HFFc6 (cell line): ENCODE measurements at regions not wholly inside any gene's neighbourhood (a gene's known extent, or its start where the extent isn't known, plus 50 kb on each side); places are given as distances from the start of the nearest gene placed in this dataset.

Experiments
- DNase-seq: peaks from one replicate; pipeline ENCODE4 v3.0.0-alpha.2; 2018
- H3K27ac Mint-ChIP-seq: 2 replicates; pipeline ENCODE4 v1.8.0; 2020; ENCODE audit warnings: mild to moderate bottlenecking, mixed read lengths
- H3K27me3 Mint-ChIP-seq: 2 replicates; pipeline ENCODE4 v1.8.0; 2021; ENCODE audit warnings: mild to moderate bottlenecking, moderate library complexity, mixed read lengths; ENCODE audit not compliant: insufficient read depth
- H3K36me3 Mint-ChIP-seq: 2 replicates; pipeline ENCODE4 v1.8.0; 2021; ENCODE audit warnings: low read depth, mixed read lengths
- H3K4me1 Mint-ChIP-seq: 2 replicates; pipeline ENCODE4 v1.8.0; 2020; ENCODE audit warnings: low read depth, mixed read lengths
- H3K4me3 Mint-ChIP-seq: 2 replicates; pipeline ENCODE4 v1.8.0; 2020; ENCODE audit warnings: mild to moderate bottlenecking, moderate library complexity, mixed read lengths
- H3K9me3 Mint-ChIP-seq: 2 replicates; pipeline ENCODE4 v1.8.0; 2020; ENCODE audit warnings: mild to moderate bottlenecking, mixed read lengths
- TF ChIP-seq, protein P1 (sequence below): fragments of 200-600 bp; sonication (generic); IDR thresholded peaks from 2 replicates; pipeline ENCODE4 v1.5.0; 2021; ENCODE audit warnings: antibody characterized with exemption, mild to moderate bottlenecking

DNA sequence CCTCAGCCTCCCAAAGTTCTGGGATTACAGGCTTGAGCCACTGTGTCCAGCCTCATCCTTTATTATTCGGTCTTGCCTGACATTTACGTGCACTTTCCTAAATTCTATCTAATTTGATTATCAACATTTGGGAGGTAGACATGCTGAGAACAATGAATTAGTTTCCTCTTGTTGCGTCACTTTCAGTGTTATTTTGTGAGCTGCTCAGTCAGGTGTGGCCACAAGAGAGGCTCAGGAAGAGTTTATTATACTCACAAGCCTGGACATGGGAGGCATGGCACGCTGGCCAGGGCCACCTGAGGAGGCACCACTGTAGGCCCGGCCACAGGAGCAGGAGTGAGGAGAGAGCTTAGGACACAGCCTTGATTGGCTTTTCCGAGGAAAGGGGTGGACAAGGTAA is 59.7 kb upstream of the RBFOX2 start:
- Mint-ChIP-seq H3K27ac (no peak overlapping the region; the same call in 1 of the 2 replicates), H3K4me3 (no peak overlapping the region), H3K27me3 (peaks cover 3% of the 10 kb centered on the region), H3K9me3 (no peaks in the 10 kb centered on the region), H3K36me3 (no peaks in the 10 kb centered on the region), H3K4me1 (no peaks in the 10 kb centered on the region)
- no peak for DNase-seq
- TF ChIP-seq, protein P1, sequence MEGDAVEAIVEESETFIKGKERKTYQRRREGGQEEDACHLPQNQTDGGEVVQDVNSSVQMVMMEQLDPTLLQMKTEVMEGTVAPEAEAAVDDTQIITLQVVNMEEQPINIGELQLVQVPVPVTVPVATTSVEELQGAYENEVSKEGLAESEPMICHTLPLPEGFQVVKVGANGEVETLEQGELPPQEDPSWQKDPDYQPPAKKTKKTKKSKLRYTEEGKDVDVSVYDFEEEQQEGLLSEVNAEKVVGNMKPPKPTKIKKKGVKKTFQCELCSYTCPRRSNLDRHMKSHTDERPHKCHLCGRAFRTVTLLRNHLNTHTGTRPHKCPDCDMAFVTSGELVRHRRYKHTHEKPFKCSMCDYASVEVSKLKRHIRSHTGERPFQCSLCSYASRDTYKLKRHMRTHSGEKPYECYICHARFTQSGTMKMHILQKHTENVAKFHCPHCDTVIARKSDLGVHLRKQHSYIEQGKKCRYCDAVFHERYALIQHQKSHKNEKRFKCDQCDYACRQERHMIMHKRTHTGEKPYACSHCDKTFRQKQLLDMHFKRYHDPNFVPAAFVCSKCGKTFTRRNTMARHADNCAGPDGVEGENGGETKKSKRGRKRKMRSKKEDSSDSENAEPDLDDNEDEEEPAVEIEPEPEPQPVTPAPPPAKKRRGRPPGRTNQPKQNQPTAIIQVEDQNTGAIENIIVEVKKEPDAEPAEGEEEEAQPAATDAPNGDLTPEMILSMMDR: no peak

DNA sequence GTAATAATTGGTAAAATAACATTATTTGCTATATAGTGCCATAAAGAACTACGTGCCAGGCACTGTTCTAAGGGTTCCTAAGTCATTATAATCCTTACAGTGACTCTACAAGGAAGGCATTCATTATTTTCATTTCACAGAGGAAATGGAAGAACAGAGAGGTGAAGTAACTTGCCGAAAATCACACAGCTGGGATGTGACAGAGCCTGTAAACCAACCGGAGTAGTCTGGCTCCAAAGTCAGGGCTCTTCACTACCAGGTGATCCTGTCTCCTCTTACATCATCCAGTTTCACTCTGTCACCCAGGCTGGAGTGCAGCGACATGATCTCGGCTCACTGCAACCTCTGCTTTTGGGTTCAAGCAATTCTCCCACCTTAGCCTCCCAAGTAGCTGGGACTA is 59.2 kb upstream of the RBFOX2 start:
- TF ChIP-seq, protein P1: no peak
- Mint-ChIP-seq H3K4me1 (no peaks in the 10 kb centered on the region), H3K27me3 (peaks cover 2% of the 10 kb centered on the region), H3K9me3 (no peaks in the 10 kb centered on the region), H3K4me3 (no peak overlapping the region), H3K36me3 (no peaks in the 10 kb centered on the region), H3K27ac (no peak overlapping the region)
- DNase-seq: no peak

DNA sequence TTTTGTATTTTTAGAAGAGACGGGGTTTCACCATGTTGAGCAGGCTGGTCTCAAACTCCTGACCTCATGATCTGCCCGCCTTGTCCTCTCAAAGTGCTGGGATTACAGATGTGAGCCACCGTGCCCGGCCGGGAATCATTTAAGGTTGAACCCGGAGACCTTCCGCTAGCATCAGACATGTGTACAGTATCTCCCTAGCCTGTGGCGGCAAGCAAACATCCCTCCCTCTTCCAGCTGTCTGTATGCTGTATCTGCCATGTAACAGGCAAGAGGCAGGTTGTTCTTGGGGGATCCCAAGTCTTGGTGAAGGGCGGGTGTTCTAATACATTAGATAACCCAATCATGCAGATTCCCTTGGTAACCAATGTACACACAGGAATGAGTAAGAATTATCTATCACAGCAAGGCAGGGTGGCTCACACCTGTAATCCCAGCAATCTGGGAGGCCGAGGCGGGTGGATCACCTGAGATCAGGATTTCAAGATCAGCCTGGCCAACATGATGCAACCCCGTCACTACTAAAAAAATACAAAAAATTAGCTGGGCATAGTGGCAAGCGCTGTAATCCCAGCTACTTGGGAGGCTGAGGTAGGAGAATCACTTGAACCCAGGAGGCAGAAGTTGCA is 58.1 kb upstream of the RBFOX2 start:
- Mint-ChIP-seq H3K4me1 (peaks cover under 1% of the 10 kb centered on the region; the same call in 1 of the 2 replicates), H3K4me3 (no peak overlapping the region), H3K27ac (no peak overlapping the region), H3K9me3 (no peaks in the 10 kb centered on the region), H3K27me3 (no peaks in the 10 kb centered on the region; the same call in 1 of the 2 replicates), H3K36me3 (no peaks in the 10 kb centered on the region)
- TF ChIP-seq, protein P1: no peak
- DNase-seq: no peak

DNA sequence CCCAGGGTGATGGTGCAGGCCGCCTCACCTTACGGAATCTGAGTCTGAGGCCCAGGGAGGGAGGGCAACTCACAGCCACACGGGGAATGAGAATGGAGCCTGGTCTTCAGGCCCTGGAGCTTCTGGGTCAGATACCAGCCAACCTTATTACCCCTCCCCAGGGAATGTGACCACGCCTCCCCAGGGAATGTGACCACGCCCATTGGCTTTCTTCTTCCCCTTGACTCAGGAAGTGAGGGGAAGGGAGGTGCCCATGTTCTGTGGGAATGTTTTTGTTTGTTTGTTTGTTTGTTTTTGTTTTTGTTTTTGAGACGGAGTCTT is 57.5 kb upstream of the RBFOX2 start:
- DNase-seq: no peak
- no peak overlapping the region for H3K4me3 Mint-ChIP-seq
- H3K27me3 Mint-ChIP-seq: no peaks in the 10 kb centered on the region; the same call in 1 of the 2 replicates
- TF ChIP-seq, protein P1: no peak
- no peaks in the 10 kb centered on the region for H3K36me3 Mint-ChIP-seq
- no peak overlapping the region for H3K27ac Mint-ChIP-seq
- H3K4me1 Mint-ChIP-seq: peaks cover 6% of the 10 kb centered on the region
- no peaks in the 10 kb centered on the region for H3K9me3 Mint-ChIP-seq

DNA sequence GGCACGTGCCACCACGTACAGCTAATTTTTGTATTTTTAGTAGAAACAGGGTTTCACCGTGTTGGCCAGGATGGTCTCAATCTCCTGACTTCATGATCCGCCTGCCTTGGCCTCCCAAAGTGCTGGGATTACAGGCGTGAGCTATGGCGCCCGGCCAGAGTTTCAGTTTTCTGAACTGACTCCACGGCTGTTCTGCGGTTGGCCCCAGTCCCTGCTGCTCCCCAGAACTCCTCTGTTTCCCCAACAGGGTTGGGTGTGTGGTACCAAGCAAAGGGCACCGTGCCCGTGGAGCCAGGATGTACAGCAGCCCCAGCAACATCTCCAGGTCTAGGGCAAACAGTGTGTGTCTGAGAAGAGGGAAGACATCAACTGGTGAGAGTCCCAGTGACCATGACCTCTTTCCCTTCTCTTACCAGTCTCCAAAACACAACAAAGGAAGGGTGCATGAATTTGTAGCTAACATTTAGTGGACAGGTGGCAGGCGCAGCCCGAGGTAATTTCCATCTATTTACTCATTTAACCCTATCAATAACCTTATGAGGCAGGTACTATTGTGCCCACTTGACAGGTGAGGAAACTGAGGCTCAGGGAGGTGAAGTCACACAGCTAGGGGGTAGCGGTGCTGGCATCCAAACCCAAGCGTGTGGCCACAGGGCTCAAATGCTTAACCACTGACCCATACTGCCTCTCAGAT is 57.0 kb upstream of the RBFOX2 start:
- Mint-ChIP-seq H3K27ac (no peak overlapping the region), H3K9me3 (no peaks in the 10 kb centered on the region), H3K4me3 (no peak overlapping the region), H3K36me3 (no peaks in the 10 kb centered on the region), H3K4me1 (peaks cover 11% of the 10 kb centered on the region), H3K27me3 (no peaks in the 10 kb centered on the region; the same call in 1 of the 2 replicates)
- DNase-seq: no peak
- TF ChIP-seq, protein P1: no peak
